Endodermal cell (in vitro differentiated cells): ENCODE measurements at regions not wholly inside any gene's neighbourhood (a gene's known extent, or its start where the extent isn't known, plus 50 kb on each side); places are given as distances from the start of the nearest gene placed in this dataset.
"Not testable (repeated sequence)": the region's sequence is repeated elsewhere in the genome, so short reads cannot be mapped to it uniquely, and the experiment has no call there.

ENCODE experiments used
- DNase-seq: peaks from one replicate; pipeline ENCODE4 v3.0.0-alpha.2; 2017
- H3K27ac ChIP-seq: 2 replicates; pipeline ENCODE4 v1.5.1; 2013; ENCODE audit warnings: mild to moderate bottlenecking, low read depth, low read length, moderate library complexity
- H3K27me3 ChIP-seq: 2 replicates; pipeline ENCODE4 v1.6.1; 2013; ENCODE audit warnings: mild to moderate bottlenecking, low read length, moderate library complexity; ENCODE audit not compliant: insufficient read depth, control insufficient read depth, poor library complexity, severe bottlenecking
- H3K36me3 ChIP-seq: 2 replicates; pipeline ENCODE4 v1.7.0; 2013; ENCODE audit warnings: mild to moderate bottlenecking, low read length, moderate library complexity; ENCODE audit not compliant: control insufficient read depth, insufficient read depth
- H3K4me1 ChIP-seq: one replicate; pipeline ENCODE4 v1.7.0; 2013; ENCODE audit warnings: low read length; ENCODE audit not compliant: control insufficient read depth, insufficient read depth
- H3K4me3 ChIP-seq: 2 replicates; pipeline ENCODE4 v1.5.1; 2013; ENCODE audit warnings: mild to moderate bottlenecking, low read length, moderate library complexity
- H3K9ac ChIP-seq: 2 replicates; pipeline ENCODE4 v1.6.1; 2013; ENCODE audit warnings: mild to moderate bottlenecking, low read length, moderate library complexity; ENCODE audit not compliant: poor library complexity, severe bottlenecking; ENCODE audit errors: extremely low read depth
- H3K9me3 ChIP-seq: 2 replicates; pipeline ENCODE4 v1.6.1; 2013; ENCODE audit warnings: mild to moderate bottlenecking, low read length, moderate library complexity; ENCODE audit not compliant: control insufficient read depth
- H3K27ac Mint-ChIP-seq: 2 replicates; pipeline ENCODE4 v1.8.0; 2020; ENCODE audit warnings: mixed read lengths
- H3K27me3 Mint-ChIP-seq: 2 replicates; pipeline ENCODE4 v1.8.0; 2021; ENCODE audit warnings: mild to moderate bottlenecking, mixed read lengths; ENCODE audit not compliant: insufficient read depth
- H3K36me3 Mint-ChIP-seq: 2 replicates; pipeline ENCODE4 v1.8.0; 2020; ENCODE audit warnings: low read depth, mixed read lengths
- H3K4me1 Mint-ChIP-seq: 2 replicates; pipeline ENCODE4 v1.8.0; 2020; ENCODE audit warnings: mixed read lengths
- H3K4me3 Mint-ChIP-seq: 2 replicates; pipeline ENCODE4 v1.8.0; 2020; ENCODE audit warnings: mild to moderate bottlenecking, moderate library complexity, mixed read lengths
- H3K9me3 Mint-ChIP-seq: 2 replicates; pipeline ENCODE4 v1.8.0; 2020; ENCODE audit warnings: mild to moderate bottlenecking, mixed read lengths
- WGBS, 2 experiments: methylation state at CpG; one replicate each; pipeline versions ENCODE4 v1.1.5 to v1.1.7; 2013; ENCODE audit warnings: missing lambda C conversion rate in 2 of 2, mixed read lengths in 1 of 2; ENCODE audit not compliant: insufficient coverage in 1 of 2, insufficient read length in 1 of 2; 5-methylcytosine and 5-hydroxymethylcytosine counted together
- TF ChIP-seq, protein P1 (sequence below): fragments of 200-600 bp; sonication (generic); conservative IDR thresholded peaks from 2 replicates; pipeline ENCODE4 v1.5.0; 2021; ENCODE audit warnings: antibody characterized with exemption, mild to moderate bottlenecking

DNA sequence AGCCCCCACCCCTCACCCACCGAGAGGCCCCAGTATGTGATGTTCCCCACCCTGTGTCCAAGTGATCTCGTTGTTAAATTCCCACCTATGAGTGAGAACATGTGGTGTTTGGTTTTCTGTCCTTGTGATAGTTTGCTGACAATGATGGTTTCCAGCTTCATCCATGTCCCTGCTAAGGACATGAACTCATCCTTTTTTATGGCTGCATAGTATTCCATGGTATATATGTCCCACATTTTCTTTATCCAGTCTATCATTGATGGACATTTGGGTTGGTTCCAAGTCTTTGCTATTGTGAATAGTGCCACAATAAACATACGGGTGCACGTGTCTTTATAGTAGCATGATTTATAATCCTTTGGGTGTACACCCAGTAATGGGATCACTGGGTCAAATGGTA lies 79.2 kb downstream of the PXDC1 start:
- H3K4me1 Mint-ChIP-seq, H3K27me3 ChIP-seq, H3K36me3 Mint-ChIP-seq, H3K36me3 ChIP-seq, H3K4me1 ChIP-seq, H3K27ac ChIP-seq, H3K4me3 Mint-ChIP-seq, H3K4me3 ChIP-seq, H3K9me3 ChIP-seq, DNase-seq, H3K27ac Mint-ChIP-seq, H3K9ac ChIP-seq: not testable (repeated sequence)
- peaks cover 29% of the 10 kb centered on the region for H3K9me3 Mint-ChIP-seq
- 73 to 100% methylated on average over 2 to 4 of the region's 4 CpGs for WGBS, 2 experiments
- H3K27me3 Mint-ChIP-seq, result peaks cover 12% of the 10 kb centered on the region

- no peak overlapping the region for H3K9ac ChIP-seq
- H3K9me3 ChIP-seq, result peaks cover 16% of the 10 kb centered on the region
- H3K9me3 Mint-ChIP-seq, result peaks cover 34% of the 10 kb centered on the region
- no peak overlapping the region for H3K4me3 Mint-ChIP-seq
- H3K27me3 ChIP-seq, result no peaks in the 10 kb centered on the region
- H3K4me3 ChIP-seq, result no peak overlapping the region
- H3K36me3 Mint-ChIP-seq, result peaks cover 4% of the 10 kb centered on the region
- H3K4me1 ChIP-seq, result no peaks in the 10 kb centered on the region
- WGBS, 2 experiments, result 83 to 100% methylated on average over 1 of the region's 1 CpG
- no peak overlapping the region for H3K27ac ChIP-seq
- no peak overlapping the region for H3K27ac Mint-ChIP-seq
- H3K27me3 Mint-ChIP-seq, result peaks cover 9% of the 10 kb centered on the region
- H3K36me3 ChIP-seq, result no peaks in the 10 kb centered on the region
- H3K4me1 Mint-ChIP-seq, result no peaks in the 10 kb centered on the region
- DNase-seq, result no peak
- TF ChIP-seq, protein P1, sequence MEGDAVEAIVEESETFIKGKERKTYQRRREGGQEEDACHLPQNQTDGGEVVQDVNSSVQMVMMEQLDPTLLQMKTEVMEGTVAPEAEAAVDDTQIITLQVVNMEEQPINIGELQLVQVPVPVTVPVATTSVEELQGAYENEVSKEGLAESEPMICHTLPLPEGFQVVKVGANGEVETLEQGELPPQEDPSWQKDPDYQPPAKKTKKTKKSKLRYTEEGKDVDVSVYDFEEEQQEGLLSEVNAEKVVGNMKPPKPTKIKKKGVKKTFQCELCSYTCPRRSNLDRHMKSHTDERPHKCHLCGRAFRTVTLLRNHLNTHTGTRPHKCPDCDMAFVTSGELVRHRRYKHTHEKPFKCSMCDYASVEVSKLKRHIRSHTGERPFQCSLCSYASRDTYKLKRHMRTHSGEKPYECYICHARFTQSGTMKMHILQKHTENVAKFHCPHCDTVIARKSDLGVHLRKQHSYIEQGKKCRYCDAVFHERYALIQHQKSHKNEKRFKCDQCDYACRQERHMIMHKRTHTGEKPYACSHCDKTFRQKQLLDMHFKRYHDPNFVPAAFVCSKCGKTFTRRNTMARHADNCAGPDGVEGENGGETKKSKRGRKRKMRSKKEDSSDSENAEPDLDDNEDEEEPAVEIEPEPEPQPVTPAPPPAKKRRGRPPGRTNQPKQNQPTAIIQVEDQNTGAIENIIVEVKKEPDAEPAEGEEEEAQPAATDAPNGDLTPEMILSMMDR, result peak; percentile 21
Observed at GRCh38 chr6:3671382-3671781, 80.1 kb downstream of the PXDC1 start.

GRCh38 chr6:3670356-3670755 lies 81.2 kb downstream of the PXDC1 start:
- TF ChIP-seq, protein P1, result no peak
- Mint-ChIP-seq H3K36me3 (peaks cover 4% of the 10 kb centered on the region), H3K4me3 (no peak overlapping the region), H3K27ac (no peak overlapping the region), H3K4me1 (peaks cover 3% of the 10 kb centered on the region), H3K9me3 (peaks cover 34% of the 10 kb centered on the region), H3K27me3 (peaks cover 3% of the 10 kb centered on the region)
- no peak for DNase-seq
- WGBS, 2 experiments, result 86 to 94% methylated on average over 1 of the region's 1 CpG
- Histone ChIP-seq H3K9ac (no peak overlapping the region), H3K27ac (no peak overlapping the region), H3K27me3 (no peaks in the 10 kb centered on the region), H3K9me3 (peaks cover 16% of the 10 kb centered on the region), H3K4me1 (peaks cover 5% of the 10 kb centered on the region), H3K4me3 (no peak overlapping the region), H3K36me3 (no peaks in the 10 kb centered on the region)

GRCh38 chr6:3669916-3670315 lies 81.6 kb downstream of the PXDC1 start:
- H3K27ac ChIP-seq, result no peak overlapping the region
- Mint-ChIP-seq H3K27me3 (peaks cover under 1% of the 10 kb centered on the region), H3K9me3 (peaks cover 34% of the 10 kb centered on the region), H3K4me1 (peaks cover 7% of the 10 kb centered on the region), H3K4me3 (no peak overlapping the region), H3K36me3 (peaks cover 4% of the 10 kb centered on the region), H3K27ac (no peak overlapping the region)
- H3K36me3 ChIP-seq, result no peaks in the 10 kb centered on the region
- TF ChIP-seq, protein P1, result no peak
- 85% methylated on average over 5 of the region's 5 CpGs; no CpG with 5 or more reads in 1 of the 2 experiments for WGBS, 2 experiments
- no peak for DNase-seq
- H3K9me3 ChIP-seq, result peaks cover 16% of the 10 kb centered on the region
- H3K27me3 ChIP-seq, result no peaks in the 10 kb centered on the region
- peaks cover 9% of the 10 kb centered on the region for H3K4me1 ChIP-seq
- no peak overlapping the region for H3K4me3 ChIP-seq
- no peak overlapping the region for H3K9ac ChIP-seq
